ENCODE measurements at regions not wholly inside any gene's neighbourhood (a gene's known extent, or its start where the extent isn't known, plus 50 kb on each side); places are given as distances from the start of the nearest gene placed in this dataset.

DNA sequence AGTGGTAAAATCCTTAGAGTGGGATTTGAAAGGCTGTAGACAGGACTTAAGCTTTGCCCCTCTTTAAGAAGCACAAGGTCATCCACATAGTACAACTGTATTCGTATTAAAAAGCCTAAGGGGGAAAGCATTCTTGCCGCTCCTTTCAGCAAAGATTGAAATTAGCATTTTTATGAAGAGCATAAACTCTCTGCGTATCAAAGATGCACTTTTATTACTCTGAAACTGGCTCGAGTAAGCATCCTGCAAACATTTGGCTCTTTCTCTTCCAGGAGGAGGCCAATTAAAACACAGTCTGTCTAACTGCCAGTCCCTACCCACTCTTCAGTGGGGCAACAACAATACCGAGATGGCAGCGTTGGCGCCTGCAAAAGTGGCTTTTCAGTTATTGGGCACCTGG lies 192.5 kb upstream of the TPRG1 start:
- DNase-seq (ENCODE audit: low spot score) (no peak), ATAC-seq (no peak)
- Mint-ChIP-seq H3K9me3 (no peaks in the 10 kb centered on the region), H3K4me1 (peaks cover 7% of the 10 kb centered on the region), H3K36me3 (no peaks in the 10 kb centered on the region), H3K27ac (no peak overlapping the region), H3K27me3 (ENCODE audit: low read depth) (no peaks in the 10 kb centered on the region), H3K4me3 (no peak overlapping the region)
- CTCF ChIA-PET, result interaction anchor here (1.5 kb wide), 1 partner anchor 62 kb away, joined by 3 read pairs; no protein-coding TSS in a partner anchor
- no peak for TF ChIP-seq ATF1 (CRISPR knock-in tag; IDR thresholded peaks at IDR 0.05)
- TF ChIP-seq FOXK1 (CRISPR knock-in tag; IDR thresholded peaks at IDR 0.05), result no peak
- TF ChIP-seq ZBTB21 (CRISPR knock-in tag; IDR thresholded peaks at IDR 0.05; ENCODE audit: borderline replicate concordance), result no peak
- TF ChIP-seq ZNF232 (CRISPR knock-in tag; IDR thresholded peaks at IDR 0.05), result no peak
- no peak for TF ChIP-seq CREM (CRISPR knock-in tag; IDR thresholded peaks at IDR 0.05)
- TF ChIP-seq GRHL2 (CRISPR knock-in tag; IDR thresholded peaks at IDR 0.05; ENCODE audit: insufficient replicate concordance, severe bottlenecking), result no peak
- TF ChIP-seq, protein P1, sequence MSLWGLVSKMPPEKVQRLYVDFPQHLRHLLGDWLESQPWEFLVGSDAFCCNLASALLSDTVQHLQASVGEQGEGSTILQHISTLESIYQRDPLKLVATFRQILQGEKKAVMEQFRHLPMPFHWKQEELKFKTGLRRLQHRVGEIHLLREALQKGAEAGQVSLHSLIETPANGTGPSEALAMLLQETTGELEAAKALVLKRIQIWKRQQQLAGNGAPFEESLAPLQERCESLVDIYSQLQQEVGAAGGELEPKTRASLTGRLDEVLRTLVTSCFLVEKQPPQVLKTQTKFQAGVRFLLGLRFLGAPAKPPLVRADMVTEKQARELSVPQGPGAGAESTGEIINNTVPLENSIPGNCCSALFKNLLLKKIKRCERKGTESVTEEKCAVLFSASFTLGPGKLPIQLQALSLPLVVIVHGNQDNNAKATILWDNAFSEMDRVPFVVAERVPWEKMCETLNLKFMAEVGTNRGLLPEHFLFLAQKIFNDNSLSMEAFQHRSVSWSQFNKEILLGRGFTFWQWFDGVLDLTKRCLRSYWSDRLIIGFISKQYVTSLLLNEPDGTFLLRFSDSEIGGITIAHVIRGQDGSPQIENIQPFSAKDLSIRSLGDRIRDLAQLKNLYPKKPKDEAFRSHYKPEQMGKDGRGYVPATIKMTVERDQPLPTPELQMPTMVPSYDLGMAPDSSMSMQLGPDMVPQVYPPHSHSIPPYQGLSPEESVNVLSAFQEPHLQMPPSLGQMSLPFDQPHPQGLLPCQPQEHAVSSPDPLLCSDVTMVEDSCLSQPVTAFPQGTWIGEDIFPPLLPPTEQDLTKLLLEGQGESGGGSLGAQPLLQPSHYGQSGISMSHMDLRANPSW (CRISPR knock-in tag; conservative IDR thresholded peaks at IDR 0.05; ENCODE audit: low read depth), result no peak
- no peak for TF ChIP-seq SOX15 (CRISPR knock-in tag; IDR thresholded peaks at IDR 0.05)
- no peak for TF ChIP-seq SP1 (CRISPR knock-in tag; conservative IDR thresholded peaks at IDR 0.05)
- no peak for TF ChIP-seq NR2C2 (CRISPR knock-in tag; IDR thresholded peaks at IDR 0.05)
- TF ChIP-seq IRF2 (CRISPR knock-in tag; IDR thresholded peaks at IDR 0.05; ENCODE audit: borderline replicate concordance, low read depth), result no peak
- TF ChIP-seq, protein P2, sequence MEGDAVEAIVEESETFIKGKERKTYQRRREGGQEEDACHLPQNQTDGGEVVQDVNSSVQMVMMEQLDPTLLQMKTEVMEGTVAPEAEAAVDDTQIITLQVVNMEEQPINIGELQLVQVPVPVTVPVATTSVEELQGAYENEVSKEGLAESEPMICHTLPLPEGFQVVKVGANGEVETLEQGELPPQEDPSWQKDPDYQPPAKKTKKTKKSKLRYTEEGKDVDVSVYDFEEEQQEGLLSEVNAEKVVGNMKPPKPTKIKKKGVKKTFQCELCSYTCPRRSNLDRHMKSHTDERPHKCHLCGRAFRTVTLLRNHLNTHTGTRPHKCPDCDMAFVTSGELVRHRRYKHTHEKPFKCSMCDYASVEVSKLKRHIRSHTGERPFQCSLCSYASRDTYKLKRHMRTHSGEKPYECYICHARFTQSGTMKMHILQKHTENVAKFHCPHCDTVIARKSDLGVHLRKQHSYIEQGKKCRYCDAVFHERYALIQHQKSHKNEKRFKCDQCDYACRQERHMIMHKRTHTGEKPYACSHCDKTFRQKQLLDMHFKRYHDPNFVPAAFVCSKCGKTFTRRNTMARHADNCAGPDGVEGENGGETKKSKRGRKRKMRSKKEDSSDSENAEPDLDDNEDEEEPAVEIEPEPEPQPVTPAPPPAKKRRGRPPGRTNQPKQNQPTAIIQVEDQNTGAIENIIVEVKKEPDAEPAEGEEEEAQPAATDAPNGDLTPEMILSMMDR (IDR thresholded peaks at IDR 0.05), result no peak
- POLR2A ChIA-PET, result no interaction called here

DNA sequence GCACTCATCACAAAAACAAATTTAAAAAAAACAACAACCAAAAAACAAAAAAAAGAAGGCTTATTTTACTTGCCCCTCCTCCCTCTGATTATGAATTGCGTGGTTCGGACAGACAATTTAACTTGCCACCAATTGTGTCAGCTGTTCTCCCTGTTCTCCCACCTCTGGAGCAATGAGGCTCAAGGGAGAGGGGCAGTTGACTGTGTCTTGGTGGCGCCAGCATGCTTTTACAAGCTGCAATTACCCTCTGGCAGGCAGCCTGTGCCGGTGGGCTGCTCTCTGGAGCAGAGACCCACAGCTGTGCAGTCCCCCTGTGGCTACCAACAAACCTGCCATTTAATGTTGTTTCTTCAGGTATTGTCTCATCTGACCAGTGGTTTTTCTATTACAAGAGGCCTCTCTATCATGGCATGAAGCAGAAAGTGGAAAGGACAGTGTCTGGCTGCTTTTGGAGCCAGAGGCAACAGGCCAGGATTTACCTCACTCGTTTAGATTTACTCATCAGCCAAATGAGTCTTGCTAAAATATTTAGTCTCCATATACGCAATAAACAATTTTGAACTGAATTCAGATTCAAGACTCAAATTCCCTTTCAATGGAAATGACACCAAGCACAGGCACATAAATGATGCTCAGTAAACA lies 192.0 kb upstream of the TPRG1 start:
- peak; percentile 75 for ATAC-seq
- Mint-ChIP-seq H3K9me3 (no peaks in the 10 kb centered on the region), H3K36me3 (no peaks in the 10 kb centered on the region), H3K27me3 (ENCODE audit: low read depth) (no peaks in the 10 kb centered on the region), H3K27ac (0 out of 2 replicates have a peak overlapping the region, but pooled peaks have one; percentile 20), H3K4me3 (no peak overlapping the region), H3K4me1 (peaks cover 6% of the 10 kb centered on the region)
- DNase-seq (ENCODE audit: low spot score), result peak; percentile 12
- TF ChIP-seq, protein P3, sequence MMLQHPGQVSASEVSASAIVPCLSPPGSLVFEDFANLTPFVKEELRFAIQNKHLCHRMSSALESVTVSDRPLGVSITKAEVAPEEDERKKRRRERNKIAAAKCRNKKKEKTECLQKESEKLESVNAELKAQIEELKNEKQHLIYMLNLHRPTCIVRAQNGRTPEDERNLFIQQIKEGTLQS (CRISPR knock-in tag; conservative IDR thresholded peaks at IDR 0.05), result no peak
- TF ChIP-seq, protein P4, sequence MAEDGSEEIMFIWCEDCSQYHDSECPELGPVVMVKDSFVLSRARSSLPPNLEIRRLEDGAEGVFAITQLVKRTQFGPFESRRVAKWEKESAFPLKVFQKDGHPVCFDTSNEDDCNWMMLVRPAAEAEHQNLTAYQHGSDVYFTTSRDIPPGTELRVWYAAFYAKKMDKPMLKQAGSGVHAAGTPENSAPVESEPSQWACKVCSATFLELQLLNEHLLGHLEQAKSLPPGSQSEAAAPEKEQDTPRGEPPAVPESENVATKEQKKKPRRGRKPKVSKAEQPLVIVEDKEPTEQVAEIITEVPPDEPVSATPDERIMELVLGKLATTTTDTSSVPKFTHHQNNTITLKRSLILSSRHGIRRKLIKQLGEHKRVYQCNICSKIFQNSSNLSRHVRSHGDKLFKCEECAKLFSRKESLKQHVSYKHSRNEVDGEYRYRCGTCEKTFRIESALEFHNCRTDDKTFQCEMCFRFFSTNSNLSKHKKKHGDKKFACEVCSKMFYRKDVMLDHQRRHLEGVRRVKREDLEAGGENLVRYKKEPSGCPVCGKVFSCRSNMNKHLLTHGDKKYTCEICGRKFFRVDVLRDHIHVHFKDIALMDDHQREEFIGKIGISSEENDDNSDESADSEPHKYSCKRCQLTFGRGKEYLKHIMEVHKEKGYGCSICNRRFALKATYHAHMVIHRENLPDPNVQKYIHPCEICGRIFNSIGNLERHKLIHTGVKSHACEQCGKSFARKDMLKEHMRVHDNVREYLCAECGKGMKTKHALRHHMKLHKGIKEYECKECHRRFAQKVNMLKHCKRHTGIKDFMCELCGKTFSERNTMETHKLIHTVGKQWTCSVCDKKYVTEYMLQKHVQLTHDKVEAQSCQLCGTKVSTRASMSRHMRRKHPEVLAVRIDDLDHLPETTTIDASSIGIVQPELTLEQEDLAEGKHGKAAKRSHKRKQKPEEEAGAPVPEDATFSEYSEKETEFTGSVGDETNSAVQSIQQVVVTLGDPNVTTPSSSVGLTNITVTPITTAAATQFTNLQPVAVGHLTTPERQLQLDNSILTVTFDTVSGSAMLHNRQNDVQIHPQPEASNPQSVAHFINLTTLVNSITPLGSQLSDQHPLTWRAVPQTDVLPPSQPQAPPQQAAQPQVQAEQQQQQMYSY (CRISPR knock-in tag; IDR thresholded peaks at IDR 0.05), result no peak
- no peak for TF ChIP-seq SMAD4 (CRISPR knock-in tag; IDR thresholded peaks at IDR 0.05)
- TF ChIP-seq FOXP1 (CRISPR knock-in tag; IDR thresholded peaks at IDR 0.05; ENCODE audit: borderline replicate concordance), result no peak
- no peak for TF ChIP-seq NR1H2 (CRISPR knock-in tag; IDR thresholded peaks at IDR 0.05)
- TF ChIP-seq ZNF416 (CRISPR knock-in tag; IDR thresholded peaks at IDR 0.05), result no peak
- TF ChIP-seq, protein P5, sequence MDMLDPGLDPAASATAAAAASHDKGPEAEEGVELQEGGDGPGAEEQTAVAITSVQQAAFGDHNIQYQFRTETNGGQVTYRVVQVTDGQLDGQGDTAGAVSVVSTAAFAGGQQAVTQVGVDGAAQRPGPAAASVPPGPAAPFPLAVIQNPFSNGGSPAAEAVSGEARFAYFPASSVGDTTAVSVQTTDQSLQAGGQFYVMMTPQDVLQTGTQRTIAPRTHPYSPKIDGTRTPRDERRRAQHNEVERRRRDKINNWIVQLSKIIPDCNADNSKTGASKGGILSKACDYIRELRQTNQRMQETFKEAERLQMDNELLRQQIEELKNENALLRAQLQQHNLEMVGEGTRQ (CRISPR knock-in tag; IDR thresholded peaks at IDR 0.05), result no peak
- TF ChIP-seq NFE2L1 (CRISPR knock-in tag; IDR thresholded peaks at IDR 0.05), result no peak
- TF ChIP-seq ZNF423 (CRISPR knock-in tag; IDR thresholded peaks at IDR 0.05), result no peak
- TF ChIP-seq NR2C2 (CRISPR knock-in tag; IDR thresholded peaks at IDR 0.05), result no peak
- TF ChIP-seq TEAD4 (CRISPR knock-in tag; IDR thresholded peaks at IDR 0.05), result no peak
- TF ChIP-seq, protein P6, sequence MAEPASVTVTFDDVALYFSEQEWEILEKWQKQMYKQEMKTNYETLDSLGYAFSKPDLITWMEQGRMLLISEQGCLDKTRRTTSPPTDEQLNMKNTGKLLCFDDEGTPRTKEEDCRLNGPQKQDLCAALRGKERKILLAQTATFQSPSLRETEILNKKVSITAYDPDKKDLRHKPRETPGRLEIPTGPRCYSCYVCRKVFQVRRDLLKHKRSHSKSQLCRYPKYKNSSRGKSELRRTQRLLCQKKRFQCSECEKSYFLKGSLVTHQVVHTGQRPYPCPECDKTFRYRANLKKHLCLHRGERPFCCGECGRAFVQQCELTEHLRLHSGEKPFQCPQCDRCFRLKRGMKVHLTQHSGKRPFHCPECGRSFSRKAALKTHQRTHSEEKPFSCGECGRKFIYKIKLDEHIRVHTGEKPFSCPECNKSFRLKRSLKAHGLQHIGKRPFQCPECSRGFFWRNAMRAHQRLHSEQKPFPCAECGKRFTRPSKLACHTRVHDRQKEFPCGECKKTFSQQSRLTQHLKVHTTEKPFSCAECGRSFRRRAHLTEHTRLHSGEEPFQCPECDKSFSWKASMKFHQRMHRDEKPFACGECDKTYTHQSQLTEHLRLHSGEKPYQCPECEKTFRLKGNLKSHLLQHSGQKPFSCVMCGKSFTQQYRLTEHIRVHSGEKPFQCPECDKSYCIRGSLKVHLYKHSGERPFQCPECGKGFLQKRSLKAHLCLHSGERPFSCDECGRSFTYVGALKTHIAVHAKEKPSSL (CRISPR knock-in tag; conservative IDR thresholded peaks at IDR 0.05), result no peak
- no peak for TF ChIP-seq SP1 (CRISPR knock-in tag; conservative IDR thresholded peaks at IDR 0.05)
- no peak for TF ChIP-seq GRHL2 (CRISPR knock-in tag; IDR thresholded peaks at IDR 0.05; ENCODE audit: insufficient replicate concordance, severe bottlenecking)
- no peak for TF ChIP-seq ZNF219 (CRISPR knock-in tag; IDR thresholded peaks at IDR 0.05; ENCODE audit: borderline replicate concordance)
- ChIA-PET POLR2A (no interaction called here), CTCF (no interaction called here)

All from WTC11 (cell line).